ENCODE measurements at regions not wholly inside any gene's neighbourhood (a gene's known extent, or its start where the extent isn't known, plus 50 kb on each side); places are given as distances from the start of the nearest gene placed in this dataset.
"Not testable (repeated sequence)": the region's sequence is repeated elsewhere in the genome, so short reads cannot be mapped to it uniquely, and the experiment has no call there.

DNA sequence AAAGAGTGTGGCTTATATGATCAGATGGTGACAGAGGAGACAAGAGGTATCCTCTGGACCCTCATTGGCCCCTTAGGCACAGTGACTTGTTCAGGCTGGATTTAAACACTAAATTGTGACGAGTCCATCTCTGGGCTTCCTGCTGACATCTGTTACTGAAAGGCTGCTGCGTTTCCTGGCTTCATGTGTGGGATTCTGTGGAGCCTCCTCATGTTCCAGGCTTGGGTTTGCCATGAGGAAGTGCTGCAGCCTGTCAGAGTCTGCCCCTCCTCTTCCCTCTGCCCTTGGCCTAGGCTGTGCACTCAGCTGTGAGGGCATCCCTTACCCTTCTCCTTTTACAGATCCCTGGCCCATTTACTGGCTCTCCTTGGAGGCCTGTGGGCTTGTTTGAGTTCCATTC, 159.1 kb upstream of the TTC29 start:
- no peak for DNase-seq

DNA sequence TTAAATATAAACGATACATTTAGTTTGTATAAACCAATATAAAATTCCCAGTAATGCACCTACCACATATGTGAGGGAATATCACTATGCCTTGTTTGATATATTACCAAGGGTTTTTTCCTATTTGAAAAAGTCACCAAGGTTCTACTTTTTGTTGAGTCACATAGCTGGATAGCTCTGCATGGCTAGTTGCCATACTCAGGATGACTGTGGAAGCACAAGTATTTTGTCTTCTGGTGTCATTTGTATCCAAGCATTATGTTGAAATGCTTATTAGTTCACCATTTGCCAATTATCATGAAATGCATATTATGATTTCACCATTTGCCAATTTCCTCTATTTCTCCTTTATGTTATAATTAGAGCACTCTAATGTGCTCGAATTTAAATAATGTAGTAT, 162.7 kb upstream of the TTC29 start:
- DNase-seq: no peak

DNA sequence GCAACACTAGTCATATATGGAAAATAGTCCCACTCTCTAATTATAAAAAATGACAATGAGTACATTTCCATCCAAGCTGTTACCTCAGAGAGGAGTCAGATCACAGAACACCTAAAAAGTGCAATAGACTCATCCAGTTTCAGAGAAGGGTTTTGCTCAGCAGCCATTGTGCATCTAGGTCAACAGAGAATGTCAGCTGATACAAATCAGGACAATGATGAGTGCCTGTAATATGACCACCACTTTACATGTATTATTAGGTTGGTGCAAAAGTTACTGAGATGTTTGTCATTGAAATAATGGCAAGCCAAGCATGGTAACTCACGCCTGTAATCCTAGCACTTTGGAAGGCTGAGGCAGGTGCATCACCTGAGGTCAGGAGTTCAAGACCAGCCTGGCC, 164.1 kb upstream of the TTC29 start:
- DNase-seq: no peak

DNA sequence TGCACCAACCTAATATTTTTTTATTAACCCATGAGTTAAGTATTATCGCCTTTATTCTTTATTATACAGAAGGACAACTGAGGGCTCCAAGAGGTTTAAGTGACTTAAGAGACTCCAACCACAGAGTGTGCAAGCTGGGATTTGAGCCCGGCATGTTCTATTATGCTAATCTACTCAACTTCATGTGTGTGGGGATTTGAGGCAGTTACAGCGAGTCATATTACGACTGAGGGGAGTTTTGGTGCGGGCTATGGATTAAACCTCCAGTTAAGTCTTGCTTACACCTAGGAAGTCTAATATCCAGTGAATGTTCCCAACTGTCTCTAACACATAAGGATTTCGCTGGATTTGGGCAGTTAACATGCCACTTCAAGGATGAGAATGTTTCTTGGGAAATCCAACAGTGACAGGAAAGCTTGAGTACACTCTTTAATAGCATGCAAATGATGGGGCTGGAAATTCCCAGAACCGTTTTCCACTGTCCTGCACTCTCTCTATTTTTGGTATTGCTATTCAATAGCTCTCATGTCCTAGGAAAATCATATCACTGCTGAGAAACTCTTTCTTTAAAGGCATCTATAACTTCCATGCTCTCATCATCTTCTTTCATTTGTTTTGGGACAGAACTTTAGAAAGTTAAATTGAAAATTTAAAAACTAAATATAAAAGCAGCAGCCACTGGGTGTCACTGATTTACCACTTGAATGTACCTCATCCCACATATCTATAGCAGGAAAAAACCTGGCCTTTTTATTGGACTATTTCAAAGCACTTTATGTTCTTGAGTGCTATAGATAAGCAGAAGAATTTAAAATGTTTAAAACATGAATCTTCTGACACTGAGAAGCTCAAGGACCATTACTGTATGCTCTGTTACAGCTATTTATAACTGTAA, 165.1 kb upstream of the TTC29 start:
- DNase-seq: no peak

DNA sequence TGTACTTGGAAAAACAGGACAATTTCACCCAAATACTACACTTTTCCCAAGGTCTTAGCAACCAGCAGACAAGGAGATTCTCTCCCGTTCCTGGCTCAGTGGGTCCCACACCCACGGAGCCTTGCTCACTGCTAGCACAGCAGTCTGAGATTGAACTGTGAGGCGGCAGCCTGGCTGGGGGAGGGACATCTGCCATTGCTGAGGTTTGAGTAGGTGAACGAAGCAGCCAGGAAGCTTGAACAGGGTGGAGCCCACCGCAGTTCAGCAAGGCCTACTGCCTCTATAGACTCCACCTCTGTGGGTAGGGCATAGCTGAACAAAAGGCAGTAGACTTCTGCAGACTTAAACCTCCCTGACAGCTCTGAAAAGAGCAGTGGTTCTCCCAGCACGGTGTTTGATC, 166.5 kb upstream of the TTC29 start:
- not testable (repeated sequence) for DNase-seq

DNA sequence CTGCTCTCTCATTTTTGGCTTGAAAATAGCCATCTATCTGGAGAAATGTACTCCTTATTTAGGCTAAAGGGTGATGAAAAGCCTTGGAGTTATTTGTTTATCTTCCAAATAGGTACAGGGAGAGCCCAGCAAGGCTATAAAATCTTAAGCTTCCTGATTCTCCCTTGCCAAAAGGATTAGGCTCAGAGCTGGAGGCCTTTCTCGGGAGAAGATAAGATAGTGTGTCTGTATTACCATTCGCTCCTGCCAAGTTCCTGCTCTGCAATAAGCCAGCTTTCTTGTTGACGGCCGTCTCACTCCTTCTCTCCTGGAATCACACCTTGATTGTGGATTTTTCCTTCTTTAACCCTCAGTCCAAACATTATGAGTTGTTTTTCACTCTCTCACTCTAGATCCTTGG, 171.8 kb upstream of the TTC29 start:
- DNase-seq: no peak

DNA sequence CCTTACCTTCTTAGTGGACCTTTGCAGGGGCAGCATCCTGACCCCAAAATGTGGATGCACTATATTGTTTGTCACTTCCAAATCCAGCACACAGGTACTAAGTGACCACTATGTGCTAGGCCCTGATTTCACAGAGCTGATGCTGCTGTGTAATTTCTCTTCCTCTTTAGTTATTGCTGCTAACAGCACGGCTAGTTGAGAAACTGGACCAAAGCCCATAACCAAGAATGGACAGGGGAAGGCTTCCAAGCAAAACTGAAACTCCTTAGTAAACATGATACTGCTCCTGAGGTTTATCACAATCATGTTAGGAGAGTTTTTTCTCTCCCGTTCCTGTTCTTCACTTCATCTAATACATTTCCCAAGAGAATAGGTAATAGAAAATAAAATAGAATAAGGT, 172.9 kb upstream of the TTC29 start:
- DNase-seq: no peak

DNA sequence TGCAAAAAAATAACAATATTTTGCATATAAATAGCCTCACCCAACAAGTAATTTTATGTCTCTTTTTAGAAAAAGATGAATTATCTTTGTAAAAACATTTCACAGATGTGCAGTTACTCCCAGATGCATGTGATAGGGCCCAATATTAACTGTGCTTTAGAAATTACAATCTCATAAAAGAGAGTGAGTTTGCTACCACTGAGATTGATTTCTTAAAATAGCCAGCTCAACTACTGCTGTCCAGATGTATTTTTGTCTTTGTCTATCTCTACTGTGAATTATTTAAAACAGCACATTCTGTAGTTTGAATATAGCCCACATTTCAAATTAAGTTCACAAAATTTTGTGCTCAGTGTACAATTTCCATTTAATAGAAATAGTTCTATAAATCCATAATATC, 177.0 kb upstream of the TTC29 start:
- DNase-seq: no peak

DNA sequence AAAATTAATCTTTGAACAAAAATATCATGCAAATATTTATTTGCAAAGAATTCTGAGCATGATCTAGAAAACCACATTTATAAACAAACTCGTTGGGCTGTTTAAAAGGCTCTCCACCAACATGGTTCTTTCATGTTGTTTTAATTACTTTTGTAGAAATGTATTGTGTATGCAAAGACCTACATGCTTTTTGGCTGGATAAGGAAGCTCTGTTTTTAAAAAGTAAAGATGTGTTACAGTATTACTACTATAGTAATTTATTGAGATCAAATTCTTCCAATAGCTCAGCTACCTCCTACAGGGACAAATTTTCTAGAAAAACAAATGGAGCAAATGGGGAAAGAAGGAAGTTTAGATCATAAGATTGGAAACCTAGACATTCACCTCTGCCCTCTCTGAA, 177.5 kb upstream of the TTC29 start:
- DNase-seq: no peak

DNA sequence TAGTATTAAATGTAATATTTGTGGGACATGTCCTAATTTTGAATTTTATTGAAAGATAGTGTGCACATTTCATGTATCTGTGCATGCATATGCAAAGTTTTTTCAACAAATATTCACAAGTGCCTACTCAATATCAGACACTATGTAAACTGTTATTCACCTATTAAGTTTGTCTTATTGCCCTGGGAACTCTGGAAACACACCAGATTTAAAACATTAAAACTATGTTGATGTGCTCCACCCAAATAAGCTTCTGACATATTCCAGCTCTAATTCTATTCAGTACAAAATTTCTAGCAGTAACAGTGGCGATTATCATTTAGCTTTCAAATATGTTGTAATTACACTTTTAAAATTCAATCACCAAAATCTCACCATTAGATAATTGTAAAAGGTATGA, 183.1 kb upstream of the TTC29 start:
- no peak for DNase-seq

DNA sequence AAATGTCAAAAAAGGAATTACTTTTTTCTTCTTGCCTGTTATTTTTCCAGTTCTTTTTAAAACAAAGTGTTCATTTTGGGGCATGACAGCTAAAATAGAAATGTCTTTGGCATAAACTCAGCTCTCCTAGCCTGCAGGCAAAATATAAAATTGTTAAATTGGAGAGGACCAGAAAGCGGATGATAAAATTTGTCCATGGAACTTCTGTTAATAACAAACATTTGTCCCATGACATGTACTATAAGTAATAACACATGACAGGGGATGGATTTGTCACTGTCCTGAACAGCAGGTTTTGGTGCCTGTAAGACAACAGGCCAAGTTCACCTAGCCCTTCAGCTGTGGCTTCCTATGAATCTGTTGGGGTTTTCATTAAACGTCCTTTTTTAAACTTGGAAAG, 184.0 kb upstream of the TTC29 start:
- no peak for DNase-seq

DNA sequence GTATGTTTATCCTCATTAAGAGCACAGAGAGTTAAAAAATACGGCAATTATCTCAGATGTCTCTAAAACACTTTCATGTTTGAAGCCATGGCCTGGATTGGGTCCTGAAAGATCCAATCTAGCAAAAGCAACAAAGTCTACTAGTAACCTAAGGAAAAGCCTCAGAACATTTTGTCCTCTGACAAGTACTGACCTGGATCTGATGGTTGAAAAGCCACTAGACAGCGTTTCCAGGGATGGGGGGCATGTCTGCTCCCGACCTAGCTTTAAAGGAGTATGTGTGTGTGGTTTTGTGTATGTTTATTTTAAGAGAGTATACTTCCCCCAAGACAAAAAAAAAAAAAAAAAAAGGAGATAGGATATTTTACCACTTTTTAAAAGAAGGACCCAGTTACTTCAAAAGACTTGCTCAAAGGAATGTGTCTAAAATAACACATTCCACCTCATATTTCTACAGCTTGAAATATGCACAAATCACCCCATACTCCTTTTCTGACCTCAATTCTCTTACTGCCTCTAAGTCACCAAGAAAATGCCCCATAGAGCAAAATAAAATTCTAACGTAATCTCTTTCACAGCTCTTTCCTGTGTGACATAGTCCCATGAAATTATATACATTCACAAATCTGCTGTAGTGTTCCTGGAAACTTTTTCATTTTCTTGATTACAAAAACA, 189.0 kb upstream of the TTC29 start:
- DNase-seq: no peak

DNA sequence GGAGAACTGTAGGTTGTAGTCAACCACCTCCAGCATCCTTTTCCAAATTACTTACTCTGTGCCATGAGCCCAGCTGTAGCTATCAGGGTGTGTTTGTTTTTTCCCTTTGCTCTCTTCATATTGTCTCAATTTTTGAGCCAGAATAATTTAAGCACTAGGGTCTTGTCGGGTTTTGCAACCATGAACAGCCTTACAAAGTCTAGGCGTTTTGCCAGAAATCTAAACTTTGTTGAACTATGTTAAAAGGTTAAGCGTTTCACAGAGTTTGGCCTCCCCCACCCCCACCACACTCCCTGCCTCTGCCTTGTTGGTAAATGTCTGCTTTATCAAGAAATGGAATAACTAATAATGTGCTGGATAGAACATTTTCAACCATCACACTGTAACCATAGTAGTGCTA, 190.6 kb upstream of the TTC29 start:
- no peak for DNase-seq

DNA sequence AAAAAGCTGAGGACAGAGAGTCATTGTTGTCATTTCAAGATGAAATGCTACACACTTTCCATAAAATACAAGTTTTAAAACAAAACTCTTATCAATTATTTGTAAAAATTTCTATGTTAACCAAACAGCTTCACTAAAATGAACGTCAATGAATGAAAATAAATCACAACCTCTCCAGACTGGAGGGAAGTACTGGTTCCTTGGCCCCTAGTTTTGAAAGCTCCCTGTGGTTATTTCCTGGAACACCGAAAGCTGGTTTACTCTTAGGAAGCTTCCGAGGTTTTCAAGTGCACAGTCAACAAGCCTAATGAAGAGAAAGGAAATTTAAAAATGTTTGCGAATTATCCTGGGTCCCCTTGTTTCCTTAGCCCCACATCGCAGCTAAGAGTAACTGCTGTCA, 191.1 kb upstream of the TTC29 start:
- DNase-seq: no peak

DNA sequence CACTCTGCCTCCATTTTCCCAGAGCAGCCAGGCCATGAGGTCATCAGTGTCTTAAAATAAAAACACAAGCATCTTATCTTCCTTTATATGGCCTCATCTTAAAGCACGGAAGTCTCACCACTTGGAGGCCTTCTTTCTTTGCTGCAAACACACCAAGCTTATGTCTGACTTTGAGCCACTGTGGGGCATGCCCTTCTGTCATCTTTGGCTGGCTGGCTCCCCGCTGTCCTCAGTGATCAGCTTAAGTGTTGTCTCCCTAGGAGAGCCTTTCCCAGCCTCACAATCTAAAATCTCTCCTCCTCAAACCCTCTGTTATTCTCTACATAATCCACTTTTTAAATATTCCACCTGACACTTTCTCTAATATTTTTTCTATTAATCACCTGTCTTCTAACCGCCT, 191.6 kb upstream of the TTC29 start:
- no peak for DNase-seq

DNA sequence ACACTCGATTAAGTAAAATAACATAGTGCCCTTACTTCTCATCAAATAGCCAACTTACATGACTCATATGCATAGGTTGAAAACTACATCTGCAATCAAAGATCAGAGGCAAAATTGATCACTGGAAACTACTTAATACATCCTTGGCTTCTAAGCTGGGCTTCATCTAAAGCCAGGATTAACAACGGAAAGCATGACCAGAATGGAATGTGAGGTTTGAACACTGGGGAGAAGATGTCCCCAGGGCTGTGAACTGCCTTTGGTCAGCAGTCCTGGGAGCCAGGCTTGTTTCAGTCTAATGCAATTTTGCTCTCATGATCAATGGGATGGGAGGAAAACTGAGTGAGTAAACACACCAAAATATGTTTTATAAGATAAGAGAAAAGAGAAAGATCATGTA, 192.5 kb upstream of the TTC29 start:
- DNase-seq: no peak

DNA sequence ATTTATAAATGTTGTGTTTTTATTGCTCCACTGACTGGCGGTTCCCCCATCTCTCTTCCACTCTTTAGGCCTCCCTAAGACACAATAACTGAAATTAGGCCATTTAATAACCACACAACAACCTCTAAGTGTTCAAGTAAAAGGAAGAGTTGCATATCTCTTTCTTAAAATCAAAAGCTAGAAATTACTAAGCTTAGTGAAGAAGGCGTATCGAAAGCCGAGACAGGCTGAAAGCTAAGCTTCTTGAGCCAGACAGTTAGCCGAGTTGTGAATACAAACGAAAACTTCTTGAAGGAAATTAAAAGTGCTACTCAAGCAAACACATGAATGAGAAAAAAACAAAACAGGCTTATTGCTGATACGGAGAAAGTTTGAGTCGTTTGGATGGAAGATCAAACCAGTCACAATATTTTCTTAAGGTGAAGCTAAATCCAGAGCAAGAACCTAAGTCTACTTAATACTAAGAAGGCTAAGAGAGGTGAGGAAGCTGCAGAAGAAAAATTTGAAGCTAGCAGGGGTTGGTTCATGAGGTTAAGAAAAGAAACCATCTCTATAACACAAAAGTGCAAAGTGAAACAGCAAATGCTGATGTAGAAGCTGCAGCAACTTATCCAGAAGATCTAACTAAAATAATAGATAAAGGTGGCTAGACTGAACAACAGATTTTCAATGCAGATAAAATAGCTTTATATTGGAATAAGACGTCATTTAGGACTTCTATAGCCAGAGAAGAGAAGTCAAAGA, 194.0 kb upstream of the TTC29 start:
- no peak for DNase-seq

DNA sequence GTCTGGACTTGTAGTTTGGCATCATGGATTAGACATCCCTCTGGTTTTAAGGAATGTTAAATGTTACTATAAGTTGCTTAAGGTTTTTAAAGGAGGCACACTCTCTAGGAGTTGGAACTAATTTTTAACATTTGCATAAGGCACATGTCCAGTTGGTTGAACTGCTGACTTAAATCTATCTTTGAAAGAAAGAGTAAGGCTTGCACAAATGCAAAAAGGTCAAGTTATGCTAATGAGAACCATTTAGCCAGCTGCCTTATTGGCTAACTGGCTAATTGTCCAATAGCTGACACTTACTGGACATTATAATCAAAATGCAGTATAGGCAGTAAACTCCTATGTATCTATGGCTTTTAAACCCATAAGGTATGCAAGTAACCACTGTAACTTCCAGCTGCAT, 206.1 kb upstream of the TTC29 start:
- DNase-seq: no peak

DNA sequence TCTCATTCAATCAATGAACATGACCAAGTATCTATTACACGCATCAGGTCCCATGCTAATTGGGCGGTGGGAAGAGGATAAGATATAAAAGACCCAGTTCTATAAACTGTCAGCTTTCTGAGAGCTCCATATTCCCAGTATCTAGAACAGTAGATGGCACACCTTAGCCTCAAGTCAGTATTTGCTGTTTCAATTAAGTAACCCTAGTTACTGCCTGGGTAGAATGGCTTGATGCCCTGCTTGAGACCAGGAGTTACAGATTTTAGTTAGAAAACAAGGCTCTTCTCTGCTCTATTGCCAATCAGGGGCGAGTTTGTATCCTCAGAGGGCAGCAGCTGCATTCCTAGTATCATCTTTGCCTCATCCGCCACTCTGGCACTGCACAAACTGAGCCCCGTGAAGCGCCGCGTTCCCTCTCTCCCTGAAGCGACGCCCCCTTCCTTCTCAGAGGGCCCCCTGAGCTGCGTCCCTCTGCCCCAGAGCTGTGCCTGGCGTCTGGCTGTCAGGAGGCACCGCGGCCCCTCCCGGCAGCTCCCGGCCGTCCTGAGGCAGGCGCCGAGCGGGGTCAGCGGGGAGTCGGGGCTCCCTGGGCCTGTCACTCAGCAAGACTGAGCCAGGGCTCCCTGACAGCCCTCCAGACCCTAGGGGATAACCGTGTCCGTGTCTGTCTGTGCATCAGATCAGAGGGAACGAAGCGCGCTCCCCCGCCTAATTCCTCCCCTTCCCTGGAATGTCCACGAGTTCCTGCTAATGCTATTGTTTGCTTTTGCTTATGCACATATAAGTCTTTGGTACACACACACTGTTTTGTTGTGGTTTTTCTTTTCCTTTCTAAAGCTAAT, 212.4 kb upstream of the TTC29 start:
- no peak for DNase-seq

DNA sequence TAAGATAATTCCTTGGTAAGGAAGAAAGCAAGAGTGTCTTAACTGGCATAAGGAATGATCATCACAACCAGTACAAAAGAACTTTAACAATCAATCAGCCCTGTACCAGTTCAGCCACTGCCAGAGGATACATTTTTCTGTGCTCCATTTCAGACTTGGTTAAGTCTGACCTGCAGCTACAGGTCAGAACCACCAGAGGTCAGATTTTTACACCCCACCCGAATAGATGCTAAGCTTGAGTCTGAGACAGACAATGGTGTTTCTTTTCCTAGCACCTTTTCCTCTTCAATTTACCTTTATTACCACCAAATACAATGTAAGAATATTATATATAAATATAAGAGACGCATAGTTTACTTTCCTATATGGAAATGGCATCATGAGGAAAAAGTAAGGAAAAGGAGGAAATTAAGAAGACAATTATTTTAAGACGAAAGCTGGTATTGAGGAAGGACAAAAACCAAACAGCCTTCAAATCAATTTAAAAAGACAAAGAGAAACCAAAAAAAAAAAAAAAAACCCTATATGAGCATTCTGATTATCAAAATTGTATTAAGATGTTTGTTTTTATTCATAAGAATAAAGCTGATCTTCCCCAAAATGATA, 215.3 kb upstream of the TTC29 start:
- no peak for DNase-seq

DNA sequence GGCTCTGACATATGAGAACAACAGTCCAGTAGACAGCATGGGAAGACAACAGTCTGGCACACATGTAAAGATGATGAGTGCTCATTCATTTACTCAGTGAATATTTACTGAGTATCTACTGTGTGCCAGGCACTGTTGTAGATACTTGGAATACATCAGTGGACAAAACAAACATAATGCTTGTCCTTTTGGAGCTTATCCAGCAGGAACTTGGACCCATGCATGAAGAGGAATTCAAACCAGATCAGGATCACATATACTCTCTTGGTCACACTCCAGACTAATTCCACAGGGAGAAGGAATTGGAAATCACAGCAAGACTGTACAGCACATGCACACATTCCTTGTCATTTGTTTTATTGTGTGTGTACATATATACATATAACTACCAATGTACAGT, 217.6 kb upstream of the TTC29 start:
- no peak for DNase-seq

DNA sequence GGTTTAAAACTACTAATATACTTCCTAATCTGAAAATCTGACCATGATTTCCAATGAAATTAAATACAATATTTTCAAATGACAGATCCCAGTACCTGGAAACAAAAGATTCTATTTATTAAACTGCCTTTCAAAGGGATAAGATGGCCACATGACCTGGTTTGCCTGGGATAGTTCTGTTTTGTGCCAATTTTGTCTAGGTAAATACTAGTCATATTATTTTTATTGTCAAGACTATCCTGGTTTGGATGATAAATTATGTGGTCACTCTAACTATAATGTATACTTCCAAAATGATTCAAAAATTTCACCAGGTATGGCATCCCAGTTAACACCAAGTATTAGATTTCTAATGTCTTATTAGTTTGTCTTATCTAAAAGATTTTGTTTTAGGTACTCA, 222.5 kb upstream of the TTC29 start:
- DNase-seq: not testable (repeated sequence)

DNA sequence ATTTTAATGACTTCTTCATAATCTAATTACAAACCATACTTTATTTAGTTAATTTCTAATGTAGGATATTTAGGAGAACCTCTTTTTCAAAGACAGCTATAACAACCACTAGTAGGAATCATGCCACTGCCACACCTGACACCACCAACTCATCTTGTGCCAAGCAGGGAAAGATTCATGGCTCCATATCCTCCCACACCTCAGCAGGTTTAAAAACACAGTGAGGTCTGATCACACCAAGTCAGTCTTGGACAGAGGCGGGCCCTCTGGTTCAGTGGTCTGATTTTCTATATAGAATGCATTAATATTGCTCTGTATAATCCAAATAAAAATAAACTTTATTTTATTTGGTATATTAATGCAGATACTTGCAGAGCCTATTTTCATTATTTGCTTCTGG, 227.7 kb upstream of the TTC29 start:
- no peak for DNase-seq

Data from NCI-H2029 treated with DMSO at 0.1 percent for 48 hours (cell line).